Activated CD4-positive, alpha-beta T cell treated with anti-CD3 and anti-CD28 coated beads for 4 hours (primary cell): ENCODE measurements at regions not wholly inside any gene's neighbourhood (a gene's known extent, or its start where the extent isn't known, plus 50 kb on each side); places are given as distances from the start of the nearest gene placed in this dataset.

Experiments
- DNase-seq, 2 donors: peaks; one replicate each; pipeline ENCODE4 v3.0.0-alpha.2; 2020

GRCh38 chr1:201660931-201661822 is 122.2 kb downstream of the NAV1 start:
- DNase-seq = no peak

- DNase-seq = no peak
Measured at GRCh38 chr1:201661823-201662359, 123.0 kb downstream of the NAV1 start.

GRCh38 chr1:201662646-201663045 is 123.7 kb downstream of the NAV1 start:
- no peak for DNase-seq

- DNase-seq = no peak
Measured at GRCh38 chr1:201663491-201664113, 124.7 kb downstream of the NAV1 start.

- no peak for DNase-seq
Measured at GRCh38 chr1:201665036-201665435, 126.1 kb downstream of the NAV1 start.

- DNase-seq = no peak
Measured at GRCh38 chr1:201666102-201666501, 127.2 kb downstream of the NAV1 start.

GRCh38 chr1:201666645-201667044 is 127.7 kb downstream of the NAV1 start:
- DNase-seq = no peak

GRCh38 chr1:201667479-201667878 is 128.6 kb downstream of the NAV1 start:
- no peak for DNase-seq

GRCh38 chr1:201670517-201670916 is 131.6 kb downstream of the NAV1 start:
- no peak for DNase-seq

GRCh38 chr1:201672685-201673084 is 133.8 kb downstream of the NAV1 start:
- DNase-seq = no peak

GRCh38 chr1:201673093-201673492 is 134.2 kb downstream of the NAV1 start:
- no peak for DNase-seq

GRCh38 chr1:201673915-201674314 is 135.0 kb downstream of the NAV1 start:
- no peak for DNase-seq

- DNase-seq = no peak
Measured at GRCh38 chr1:201675143-201675542, 136.2 kb downstream of the NAV1 start.

- DNase-seq = no peak
Measured at GRCh38 chr1:201676197-201676596, 137.3 kb downstream of the NAV1 start.

GRCh38 chr1:201676641-201677040 is 137.7 kb downstream of the NAV1 start:
- DNase-seq = no peak

- DNase-seq = no peak
Measured at GRCh38 chr1:201678264-201679101, 139.6 kb downstream of the NAV1 start.

GRCh38 chr1:201681375-201681774 is 142.4 kb downstream of the NAV1 start:
- DNase-seq = no peak

GRCh38 chr1:201682964-201683363 is 144.0 kb downstream of the NAV1 start:
- DNase-seq = no peak

GRCh38 chr1:201683397-201683796 is 144.5 kb downstream of the NAV1 start:
- no peak for DNase-seq

GRCh38 chr1:201685485-201685884 is 143.5 kb upstream of the IPO9 start:
- DNase-seq = no peak

- no peak for DNase-seq
Measured at GRCh38 chr1:201686714-201687455, 142.1 kb upstream of the IPO9 start.

- no peak for DNase-seq
Measured at GRCh38 chr1:201688514-201688913, 140.4 kb upstream of the IPO9 start.
